Mesendoderm (in vitro differentiated cells): ENCODE measurements at regions not wholly inside any gene's neighbourhood (a gene's known extent, or its start where the extent isn't known, plus 50 kb on each side); places are given as distances from the start of the nearest gene placed in this dataset.

Source experiments
- DNase-seq: peaks from one replicate; pipeline ENCODE4 v3.0.0; 2013
- H2AK5ac ChIP-seq: 2 replicates; pipeline ENCODE4 v1.6.1; 2013; ENCODE audit warnings: low read length, inconsistent platforms
- H2BK120ac ChIP-seq: 2 replicates; pipeline ENCODE4 v1.6.1; 2013; ENCODE audit warnings: low read depth, mild to moderate bottlenecking, low read length, moderate library complexity, mixed read lengths
- H2BK15ac ChIP-seq: replicated peaks from 2 replicates; pipeline ENCODE4 v1.6.1; 2013; ENCODE audit warnings: low read depth, mild to moderate bottlenecking, moderate library complexity
- H2BK5ac ChIP-seq: 2 replicates; pipeline ENCODE4 v1.6.1; 2013; ENCODE audit warnings: low read length, inconsistent platforms
- H3K18ac ChIP-seq: 2 replicates; pipeline ENCODE4 v1.6.1; 2013; ENCODE audit warnings: mild to moderate bottlenecking, low read length, mixed read lengths
- H3K23ac ChIP-seq: one replicate; pipeline ENCODE4 v1.6.1; 2013; ENCODE audit warnings: low read length
- H3K27ac ChIP-seq: 2 replicates; pipeline ENCODE4 v1.5.1; 2013; ENCODE audit warnings: low read depth, mild to moderate bottlenecking, inconsistent platforms, low read length, moderate library complexity
- H3K27me3 ChIP-seq: 2 replicates; pipeline ENCODE4 v1.6.1; 2013; ENCODE audit warnings: low read length, control low read depth, mild to moderate bottlenecking, inconsistent platforms; ENCODE audit not compliant: insufficient read depth, poor library complexity
- H3K36me3 ChIP-seq: 2 replicates; pipeline ENCODE4 v1.6.1; 2013; ENCODE audit warnings: low read length, inconsistent platforms; ENCODE audit not compliant: control insufficient read depth, insufficient read depth
- H3K4ac ChIP-seq: one replicate; pipeline ENCODE4 v1.6.1; 2013; ENCODE audit warnings: low read depth, mild to moderate bottlenecking, low read length, moderate library complexity
- H3K4me1 ChIP-seq: 2 replicates; pipeline ENCODE4 v1.6.1; 2013; ENCODE audit warnings: low read depth, low read length, inconsistent platforms; ENCODE audit not compliant: control insufficient read depth
- H3K4me2 ChIP-seq: 2 replicates; pipeline ENCODE4 v1.6.1; 2013; ENCODE audit warnings: low read length
- H3K4me3 ChIP-seq: 2 replicates; pipeline ENCODE4 v1.5.1; 2013; ENCODE audit warnings: mild to moderate bottlenecking, low read length
- H3K56ac ChIP-seq: one replicate; pipeline ENCODE4 v1.6.1; 2013; ENCODE audit warnings: low read length
- H3K79me1 ChIP-seq: 2 replicates; pipeline ENCODE4 v1.6.1; 2013; ENCODE audit warnings: low read length, inconsistent platforms
- H3K79me2 ChIP-seq: 2 replicates; pipeline ENCODE4 v1.6.1; 2013; ENCODE audit warnings: mild to moderate bottlenecking, low read length; ENCODE audit not compliant: control insufficient read depth, insufficient read depth
- H3K9ac ChIP-seq: 2 replicates; pipeline ENCODE4 v1.6.1; 2013; ENCODE audit warnings: low read length, inconsistent platforms
- H4K5ac ChIP-seq: one replicate; pipeline ENCODE4 v1.6.1; 2013; ENCODE audit warnings: low read length
- H4K8ac ChIP-seq: one replicate; pipeline ENCODE4 v1.6.1; 2013; ENCODE audit warnings: low read depth, mild to moderate bottlenecking, control low read depth, low read length, moderate library complexity
- WGBS: extraction: QIAGEN DNeasy Blood & Tissue Kit; methylation state at CpG from one replicate; pipeline ENCODE4 v1.1.7; 2013; ENCODE audit warnings: low lambda C conversion rate, missing lambda C conversion rate; ENCODE audit not compliant: insufficient coverage; ENCODE audit errors: extremely low coverage; 5-methylcytosine and 5-hydroxymethylcytosine counted together

GRCh38 chr13:67367399-67367798 lies 137.3 kb upstream of the PCDH9 start:
- H4K5ac ChIP-seq = no peak overlapping the region
- H3K36me3 ChIP-seq = no peaks in the 10 kb centered on the region
- no peaks in the 10 kb centered on the region for H3K79me1 ChIP-seq
- no peak overlapping the region for H2AK5ac ChIP-seq
- H3K4ac ChIP-seq = no peak overlapping the region
- no peaks in the 10 kb centered on the region for H3K4me1 ChIP-seq
- H3K9ac ChIP-seq = no peak overlapping the region
- no peak overlapping the region for H3K56ac ChIP-seq
- DNase-seq = peak; percentile 61
- no CpG with 5 or more reads among the region's 1 CpG for WGBS
- no peak overlapping the region for H3K4me2 ChIP-seq
- H3K23ac ChIP-seq = no peak overlapping the region
- no peak overlapping the region for H2BK15ac ChIP-seq
- no peaks in the 10 kb centered on the region for H3K79me2 ChIP-seq
- no peak overlapping the region for H3K4me3 ChIP-seq
- H3K18ac ChIP-seq = no peak overlapping the region
- H2BK5ac ChIP-seq = no peak overlapping the region
- no peaks in the 10 kb centered on the region for H3K27me3 ChIP-seq
- no peak overlapping the region for H2BK120ac ChIP-seq
- no peak overlapping the region for H4K8ac ChIP-seq
- H3K27ac ChIP-seq = no peak overlapping the region

DNA sequence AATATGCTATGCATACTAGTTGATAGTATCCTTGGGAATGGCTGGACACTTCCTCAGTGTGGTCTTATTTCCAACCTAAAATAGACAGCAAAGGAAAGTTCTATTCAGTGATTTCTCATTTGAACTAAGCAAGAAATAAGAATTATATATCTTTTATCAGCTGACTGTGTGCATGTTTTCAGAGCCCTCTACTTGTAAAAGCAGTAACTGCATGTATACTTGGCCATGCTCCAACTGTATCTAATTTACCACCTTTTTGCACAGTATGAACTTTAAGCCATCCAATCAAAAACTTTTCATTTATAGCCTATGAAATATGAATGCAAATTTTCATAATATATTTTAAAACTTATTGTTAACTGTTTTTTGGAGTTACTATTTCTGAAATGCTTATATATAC lies 136.4 kb upstream of the PCDH9 start:
- no peak for DNase-seq

GRCh38 chr13:67355812-67356476 lies 125.8 kb upstream of the PCDH9 start:
- H3K36me3 ChIP-seq = no peaks in the 10 kb centered on the region
- H2BK120ac ChIP-seq = no peak overlapping the region
- no peak for DNase-seq
- no peak overlapping the region for H4K8ac ChIP-seq
- H3K27me3 ChIP-seq = no peaks in the 10 kb centered on the region
- H3K79me2 ChIP-seq = no peaks in the 10 kb centered on the region
- no peak overlapping the region for H3K18ac ChIP-seq
- H3K4me3 ChIP-seq = no peak overlapping the region
- no peak overlapping the region for H2AK5ac ChIP-seq
- no peaks in the 10 kb centered on the region for H3K4me1 ChIP-seq
- no peaks in the 10 kb centered on the region for H3K79me1 ChIP-seq
- H2BK5ac ChIP-seq = no peak overlapping the region
- WGBS = no CpG with 5 or more reads among the region's 6 CpGs
- no peak overlapping the region for H3K23ac ChIP-seq
- no peak overlapping the region for H3K9ac ChIP-seq
- no peak overlapping the region for H3K27ac ChIP-seq
- no peak overlapping the region for H4K5ac ChIP-seq
- H2BK15ac ChIP-seq = no peak overlapping the region
- H3K56ac ChIP-seq = no peak overlapping the region
- H3K4me2 ChIP-seq = no peak overlapping the region
- no peak overlapping the region for H3K4ac ChIP-seq

More for the DNA sequence above, 136.4 kb upstream of the PCDH9 start:
- Histone ChIP-seq H3K4me1 (no peaks in the 10 kb centered on the region), H3K27me3 (no peaks in the 10 kb centered on the region), H3K9ac (no peak overlapping the region), H3K79me2 (no peaks in the 10 kb centered on the region), H3K4ac (no peak overlapping the region), H2BK120ac (no peak overlapping the region), H3K4me3 (no peak overlapping the region), H4K5ac (no peak overlapping the region), H3K23ac (no peak overlapping the region), H3K27ac (no peak overlapping the region), H3K4me2 (no peak overlapping the region), H3K56ac (no peak overlapping the region), H3K36me3 (no peaks in the 10 kb centered on the region), H2BK5ac (no peak overlapping the region), H3K79me1 (no peaks in the 10 kb centered on the region), H3K18ac (no peak overlapping the region), H2BK15ac (no peak overlapping the region), H2AK5ac (no peak overlapping the region), H4K8ac (no peak overlapping the region)

- no peak overlapping the region for H3K4me2 ChIP-seq
- H3K27ac ChIP-seq = no peak overlapping the region
- H3K56ac ChIP-seq = no peak overlapping the region
- no peak overlapping the region for H3K23ac ChIP-seq
- no peak overlapping the region for H2BK5ac ChIP-seq
- WGBS = no CpG with 5 or more reads among the region's 2 CpGs
- H3K9ac ChIP-seq = no peak overlapping the region
- H3K4me3 ChIP-seq = no peak overlapping the region
- H3K4me1 ChIP-seq = no peaks in the 10 kb centered on the region
- H4K5ac ChIP-seq = no peak overlapping the region
- H3K27me3 ChIP-seq = no peaks in the 10 kb centered on the region
- no peak overlapping the region for H2AK5ac ChIP-seq
- H3K4ac ChIP-seq = no peak overlapping the region
- no peak overlapping the region for H2BK120ac ChIP-seq
- no peak overlapping the region for H4K8ac ChIP-seq
- H3K79me1 ChIP-seq = no peaks in the 10 kb centered on the region
- DNase-seq = no peak
- no peak overlapping the region for H2BK15ac ChIP-seq
- no peaks in the 10 kb centered on the region for H3K79me2 ChIP-seq
- H3K36me3 ChIP-seq = no peaks in the 10 kb centered on the region
- H3K18ac ChIP-seq = no peak overlapping the region
Measured at GRCh38 chr13:67353941-67354340, 123.8 kb upstream of the PCDH9 start.

GRCh38 chr13:67353031-67353430 lies 122.9 kb upstream of the PCDH9 start:
- no peak overlapping the region for H3K4me3 ChIP-seq
- no peaks in the 10 kb centered on the region for H3K36me3 ChIP-seq
- no peaks in the 10 kb centered on the region for H3K4me1 ChIP-seq
- H3K4ac ChIP-seq = no peak overlapping the region
- no peak overlapping the region for H2BK120ac ChIP-seq
- no peaks in the 10 kb centered on the region for H3K27me3 ChIP-seq
- DNase-seq = no peak
- H3K9ac ChIP-seq = no peak overlapping the region
- H3K27ac ChIP-seq = no peak overlapping the region
- H3K23ac ChIP-seq = no peak overlapping the region
- no peak overlapping the region for H3K56ac ChIP-seq
- no peaks in the 10 kb centered on the region for H3K79me1 ChIP-seq
- H2BK5ac ChIP-seq = no peak overlapping the region
- no peaks in the 10 kb centered on the region for H3K79me2 ChIP-seq
- WGBS = no CpG with 5 or more reads among the region's 1 CpG
- no peak overlapping the region for H3K4me2 ChIP-seq
- H3K18ac ChIP-seq = no peak overlapping the region
- no peak overlapping the region for H2BK15ac ChIP-seq
- no peak overlapping the region for H4K8ac ChIP-seq
- H4K5ac ChIP-seq = no peak overlapping the region
- H2AK5ac ChIP-seq = no peak overlapping the region

GRCh38 chr13:67351909-67352308 lies 121.8 kb upstream of the PCDH9 start:
- H4K5ac ChIP-seq = no peak overlapping the region
- no CpG with 5 or more reads among the region's 1 CpG for whole genome bisulfite sequencing
- H2BK120ac ChIP-seq = no peak overlapping the region
- H3K79me1 ChIP-seq = no peaks in the 10 kb centered on the region
- no peak overlapping the region for H3K23ac ChIP-seq
- no peak overlapping the region for H3K27ac ChIP-seq
- no peak overlapping the region for H3K18ac ChIP-seq
- H3K27me3 ChIP-seq = no peaks in the 10 kb centered on the region
- no peak overlapping the region for H4K8ac ChIP-seq
- no peak overlapping the region for H3K9ac ChIP-seq
- H3K4ac ChIP-seq = no peak overlapping the region
- no peak overlapping the region for H3K56ac ChIP-seq
- H3K79me2 ChIP-seq = no peaks in the 10 kb centered on the region
- H2BK15ac ChIP-seq = no peak overlapping the region
- no peak for DNase-seq
- no peak overlapping the region for H2AK5ac ChIP-seq
- H3K4me1 ChIP-seq = no peaks in the 10 kb centered on the region
- H3K4me2 ChIP-seq = no peak overlapping the region
- H3K4me3 ChIP-seq = no peak overlapping the region
- H3K36me3 ChIP-seq = no peaks in the 10 kb centered on the region
- H2BK5ac ChIP-seq = no peak overlapping the region
